AG10803 (cell line): ENCODE measurements at regions not wholly inside any gene's neighbourhood (a gene's known extent, or its start where the extent isn't known, plus 50 kb on each side); places are given as distances from the start of the nearest gene placed in this dataset.

Experiments
- DNase-seq: peaks from one replicate; pipeline ENCODE4 v3.0.0; 2010; ENCODE audit warnings: low read depth
- H3K4me3 ChIP-seq: 2 replicates; pipeline ENCODE4 v1.5.1; 2011; ENCODE audit warnings: mild to moderate bottlenecking, low read length, control low read depth
- CTCF ChIP-seq: conservative IDR thresholded peaks from 2 replicates; pipeline ENCODE4 v1.5.1; 2011; ENCODE audit warnings: mild to moderate bottlenecking, low read length, control low read depth, inconsistent platforms

- H3K4me3 ChIP-seq = no peak overlapping the region
- no peak for DNase-seq
- no peak for TF ChIP-seq CTCF
Measured at GRCh38 chr12:3965046-3965445, 91.8 kb upstream of the PARP11 start.

GRCh38 chr12:3964439-3964838, 91.2 kb upstream of the PARP11 start:
- DNase-seq = no peak
- no peak overlapping the region for H3K4me3 ChIP-seq
- TF ChIP-seq CTCF = peak; percentile 16

- DNase-seq = no peak
- no peak for TF ChIP-seq CTCF
- no peak overlapping the region for H3K4me3 ChIP-seq
Measured at GRCh38 chr12:3962631-3963483, 89.7 kb upstream of the PARP11 start.

GRCh38 chr12:3961591-3961990, 88.4 kb upstream of the PARP11 start:
- no peak overlapping the region for H3K4me3 ChIP-seq
- TF ChIP-seq CTCF = no peak
- no peak for DNase-seq

GRCh38 chr12:3959799-3960560, 86.8 kb upstream of the PARP11 start:
- no peak overlapping the region for H3K4me3 ChIP-seq
- no peak for DNase-seq
- TF ChIP-seq CTCF = no peak

GRCh38 chr12:3958534-3958933, 85.3 kb upstream of the PARP11 start:
- H3K4me3 ChIP-seq = no peak overlapping the region

More at GRCh38 chr12:3958534-3958933, 85.3 kb upstream of the PARP11 start:
- DNase-seq = no peak
- TF ChIP-seq CTCF = no peak
